ENCODE measurements at regions not wholly inside any gene's neighbourhood (a gene's known extent, or its start where the extent isn't known, plus 50 kb on each side); places are given as distances from the start of the nearest gene placed in this dataset.

DNA sequence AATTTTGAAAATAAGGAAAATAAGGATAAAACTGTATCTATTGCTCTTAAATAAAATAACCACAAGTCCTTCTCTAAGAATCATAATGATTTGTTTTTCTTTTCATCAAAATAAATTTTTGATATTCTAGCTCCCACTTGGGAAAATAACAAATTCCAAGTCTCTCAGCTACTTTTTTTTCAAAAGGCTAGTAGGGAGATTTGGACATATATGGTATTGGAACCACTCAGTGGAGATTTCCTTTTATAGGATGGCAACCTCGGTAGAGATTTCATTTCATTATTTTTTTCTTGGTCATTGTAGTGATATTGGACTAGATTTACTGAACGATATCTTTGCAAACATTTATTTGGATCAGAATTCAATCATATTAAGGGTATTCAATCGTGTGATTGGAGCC, 69.5 kb upstream of the PRKG1 start:
- H3K4me3 ChIP-seq (ENCODE audit: low read depth, low read length) = no peak overlapping the region
- TF ChIP-seq, protein P1, sequence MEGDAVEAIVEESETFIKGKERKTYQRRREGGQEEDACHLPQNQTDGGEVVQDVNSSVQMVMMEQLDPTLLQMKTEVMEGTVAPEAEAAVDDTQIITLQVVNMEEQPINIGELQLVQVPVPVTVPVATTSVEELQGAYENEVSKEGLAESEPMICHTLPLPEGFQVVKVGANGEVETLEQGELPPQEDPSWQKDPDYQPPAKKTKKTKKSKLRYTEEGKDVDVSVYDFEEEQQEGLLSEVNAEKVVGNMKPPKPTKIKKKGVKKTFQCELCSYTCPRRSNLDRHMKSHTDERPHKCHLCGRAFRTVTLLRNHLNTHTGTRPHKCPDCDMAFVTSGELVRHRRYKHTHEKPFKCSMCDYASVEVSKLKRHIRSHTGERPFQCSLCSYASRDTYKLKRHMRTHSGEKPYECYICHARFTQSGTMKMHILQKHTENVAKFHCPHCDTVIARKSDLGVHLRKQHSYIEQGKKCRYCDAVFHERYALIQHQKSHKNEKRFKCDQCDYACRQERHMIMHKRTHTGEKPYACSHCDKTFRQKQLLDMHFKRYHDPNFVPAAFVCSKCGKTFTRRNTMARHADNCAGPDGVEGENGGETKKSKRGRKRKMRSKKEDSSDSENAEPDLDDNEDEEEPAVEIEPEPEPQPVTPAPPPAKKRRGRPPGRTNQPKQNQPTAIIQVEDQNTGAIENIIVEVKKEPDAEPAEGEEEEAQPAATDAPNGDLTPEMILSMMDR (IDR thresholded peaks at IDR 0.05; ENCODE audit: control insufficient read depth, extremely low read depth, insufficient read depth) = no peak
- no peak for DNase-seq (ENCODE audit: low read depth)

DNA sequence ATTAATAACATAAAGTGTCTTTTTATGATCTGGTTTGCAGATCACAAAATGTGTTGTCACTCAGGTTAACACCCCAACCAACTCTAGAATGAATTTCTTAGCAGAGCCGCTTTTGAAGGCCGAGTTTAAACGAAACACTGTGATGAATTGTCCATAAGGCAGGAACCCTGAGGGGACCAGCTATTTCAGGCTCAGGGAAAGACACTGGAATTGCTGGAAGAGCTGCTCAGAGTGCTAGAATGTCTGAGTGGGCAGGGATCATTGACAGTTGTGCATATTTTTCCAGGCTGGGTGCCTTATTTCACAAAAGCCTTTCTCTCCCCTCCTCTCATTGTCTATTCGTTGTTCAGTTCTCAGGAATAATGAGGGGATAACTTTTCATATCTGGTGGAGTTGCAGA, 68.7 kb upstream of the PRKG1 start:
- H3K4me3 ChIP-seq (ENCODE audit: low read depth, low read length) = no peak overlapping the region
- no peak for DNase-seq (ENCODE audit: low read depth)
- TF ChIP-seq, protein P1 (IDR thresholded peaks at IDR 0.05; ENCODE audit: control insufficient read depth, extremely low read depth, insufficient read depth) = no peak

DNA sequence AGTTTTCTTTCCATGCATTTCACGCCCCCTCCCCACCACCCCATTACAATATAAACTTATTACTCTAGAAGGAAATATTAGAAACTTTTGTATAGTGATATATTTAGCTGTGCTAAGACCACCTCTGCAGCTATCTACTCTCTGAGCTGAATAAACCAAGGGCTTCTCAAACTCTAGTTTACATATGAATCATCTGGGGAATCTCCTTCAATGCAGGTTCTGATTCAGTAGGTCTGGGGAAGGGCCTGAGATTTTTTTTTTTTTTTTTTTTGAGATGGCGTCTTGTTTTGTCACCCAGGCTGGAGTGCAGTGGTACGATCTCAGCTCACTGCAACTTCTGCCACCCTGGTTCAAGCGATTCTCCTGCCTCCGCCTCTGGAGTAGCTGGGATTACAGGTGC, 67.6 kb upstream of the PRKG1 start:
- no peak for DNase-seq (ENCODE audit: low read depth)
- TF ChIP-seq, protein P1 (IDR thresholded peaks at IDR 0.05; ENCODE audit: control insufficient read depth, extremely low read depth, insufficient read depth) = no peak
- no peak overlapping the region for H3K4me3 ChIP-seq (ENCODE audit: low read depth, low read length)

DNA sequence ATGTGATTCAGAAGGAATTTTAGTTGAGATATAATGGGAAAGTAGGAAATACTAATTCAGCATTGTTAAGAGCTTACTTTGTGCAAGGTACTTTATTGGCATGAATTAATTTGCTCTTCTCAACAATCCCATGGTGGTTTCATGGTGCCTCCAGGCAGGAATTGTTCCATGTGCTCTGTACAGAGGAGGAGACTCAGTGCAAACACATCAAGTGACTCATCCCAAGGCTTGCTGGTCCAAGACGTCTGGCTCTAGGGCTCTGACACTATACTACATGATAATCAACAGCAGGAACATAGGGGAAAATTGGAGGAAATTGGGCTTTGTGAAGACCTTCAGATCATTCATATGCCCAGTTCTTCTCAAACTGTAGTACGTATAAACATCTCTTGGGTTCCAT, 66.5 kb upstream of the PRKG1 start:
- TF ChIP-seq, protein P1 (IDR thresholded peaks at IDR 0.05; ENCODE audit: control insufficient read depth, extremely low read depth, insufficient read depth) = no peak
- DNase-seq (ENCODE audit: low read depth) = no peak
- no peak overlapping the region for H3K4me3 ChIP-seq (ENCODE audit: low read depth, low read length)

DNA sequence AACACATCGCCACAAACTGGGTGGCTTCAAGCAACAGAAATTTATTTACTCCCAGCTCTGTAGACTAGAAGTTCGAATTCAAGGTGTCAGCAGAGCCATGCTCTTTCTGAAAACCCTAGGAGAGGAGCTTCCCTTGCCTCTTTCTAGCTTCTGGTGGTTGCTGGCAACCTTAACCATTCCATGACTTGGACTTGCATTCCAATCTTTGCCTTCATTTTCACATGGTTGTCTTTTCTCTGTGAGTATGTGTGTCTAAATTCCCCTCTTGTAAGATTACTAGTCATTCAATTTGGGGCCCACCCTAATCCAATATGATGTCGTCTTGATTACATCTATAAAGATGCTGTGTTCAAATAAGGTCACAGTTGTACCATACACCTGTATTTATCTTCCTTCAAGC, 65.9 kb upstream of the PRKG1 start:
- TF ChIP-seq, protein P1 (IDR thresholded peaks at IDR 0.05; ENCODE audit: control insufficient read depth, extremely low read depth, insufficient read depth) = no peak
- DNase-seq (ENCODE audit: low read depth) = no peak
- H3K4me3 ChIP-seq (ENCODE audit: low read depth, low read length) = no peak overlapping the region

DNA sequence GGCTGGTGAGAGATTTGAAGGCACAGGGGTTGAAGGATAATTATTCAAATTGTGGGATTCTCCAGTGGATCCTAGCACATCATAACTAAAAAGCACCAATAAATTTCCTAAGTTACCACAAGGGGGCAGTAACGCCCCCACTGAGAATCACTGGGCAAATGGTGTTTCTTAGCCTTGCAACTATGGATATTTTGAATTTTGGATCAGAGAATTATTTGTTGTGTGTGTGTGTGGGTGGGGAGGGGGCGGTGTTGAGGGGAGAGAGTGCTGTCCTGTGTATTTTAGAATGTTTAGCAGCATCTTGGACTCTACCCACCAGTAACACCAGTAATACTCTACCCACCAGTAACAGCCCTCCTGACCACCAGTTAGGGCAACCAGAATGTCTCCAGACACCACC, 63.3 kb upstream of the PRKG1 start:
- TF ChIP-seq, protein P1 (IDR thresholded peaks at IDR 0.05; ENCODE audit: control insufficient read depth, extremely low read depth, insufficient read depth) = peak; percentile 70
- H3K4me3 ChIP-seq (ENCODE audit: low read depth, low read length) = no peak overlapping the region
- DNase-seq (ENCODE audit: low read depth) = no peak

DNA sequence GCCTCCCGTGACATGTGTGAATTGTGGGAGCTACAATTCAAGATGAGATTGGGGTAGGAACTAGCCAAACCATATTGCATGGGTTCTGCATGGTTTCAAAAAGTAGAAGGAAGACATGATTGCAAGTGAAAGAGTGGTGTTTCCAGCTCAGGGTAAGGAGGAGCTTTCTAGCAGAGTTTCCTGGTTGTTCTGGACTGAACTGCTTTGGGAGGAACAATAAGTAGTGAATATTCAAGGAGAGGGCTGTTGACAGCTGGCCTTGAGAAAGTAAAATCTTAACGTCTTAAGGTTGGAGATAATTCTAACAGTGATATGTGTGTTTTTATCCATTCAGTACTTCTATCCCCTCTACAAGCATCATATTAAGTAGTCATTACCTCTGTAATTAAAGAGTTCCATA, 62.2 kb upstream of the PRKG1 start:
- no peak overlapping the region for H3K4me3 ChIP-seq (ENCODE audit: low read depth, low read length)
- TF ChIP-seq, protein P1 (IDR thresholded peaks at IDR 0.05; ENCODE audit: control insufficient read depth, extremely low read depth, insufficient read depth) = no peak
- no peak for DNase-seq (ENCODE audit: low read depth)

Data from LNCaP clone FGC (cell line).